Inflammatory macrophage (primary cell): ENCODE measurements at regions not wholly inside any gene's neighbourhood (a gene's known extent, or its start where the extent isn't known, plus 50 kb on each side); places are given as distances from the start of the nearest gene placed in this dataset.
"Not testable (repeated sequence)": the region's sequence is repeated elsewhere in the genome, so short reads cannot be mapped to it uniquely, and the experiment has no call there.

Experiments
- DNase-seq, 2 donors: peaks; one replicate each; pipeline ENCODE4 v3.0.0-alpha.2; 2020 to 2022

DNA sequence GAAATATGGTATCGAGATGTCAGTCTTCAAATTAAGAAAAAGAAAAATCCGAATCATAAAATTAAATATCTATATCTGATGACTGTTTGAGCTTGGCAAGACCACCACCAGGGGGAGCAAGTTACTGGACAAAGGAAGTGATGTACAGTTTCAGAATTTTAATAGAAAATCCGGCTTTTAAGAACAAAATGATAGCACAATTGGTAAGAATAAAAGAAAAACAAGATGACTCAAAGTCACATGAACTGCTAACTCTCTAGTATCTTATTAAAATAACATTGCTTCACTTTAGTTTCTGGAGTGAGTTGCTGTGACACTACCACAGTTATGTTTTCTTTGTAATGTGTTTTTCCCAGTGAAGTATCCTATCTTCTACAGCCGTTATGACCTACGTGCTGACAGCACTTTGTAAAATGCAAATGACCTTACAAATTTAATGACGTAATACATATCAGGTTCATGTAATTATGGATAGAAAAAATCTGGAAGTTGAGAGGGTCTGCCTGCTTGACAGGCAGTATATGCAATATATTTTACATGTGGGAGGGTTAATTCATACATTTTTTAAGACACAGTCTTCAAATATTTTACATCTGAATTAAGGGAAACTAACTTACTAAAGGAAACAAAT lies 405.3 kb upstream of the HS3ST5 start:
- peak; percentile 8 to 30 for DNase-seq

- no peak for DNase-seq
Observed at GRCh38 chr6:114740547-114740946, 397.7 kb upstream of the HS3ST5 start.

DNA sequence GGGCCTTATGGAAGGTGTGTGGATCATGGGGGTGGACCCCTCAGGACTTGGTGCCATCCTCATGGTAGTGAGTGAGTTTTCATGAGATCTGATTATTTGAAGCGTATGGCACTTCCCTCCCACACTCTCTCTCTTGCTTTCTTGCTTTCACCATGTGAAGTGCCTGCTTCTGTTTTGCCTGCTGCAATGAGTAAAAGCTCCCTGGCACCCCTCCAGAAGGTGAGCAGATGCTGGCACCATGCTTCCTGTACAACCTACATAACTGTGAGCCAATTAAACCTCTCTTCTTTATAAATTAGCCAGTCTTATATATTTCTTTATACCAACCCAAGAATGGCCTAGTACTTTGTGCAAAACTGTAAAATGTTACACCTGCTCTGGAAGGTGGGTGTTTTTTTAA lies 396.8 kb upstream of the HS3ST5 start:
- no peak for DNase-seq

DNA sequence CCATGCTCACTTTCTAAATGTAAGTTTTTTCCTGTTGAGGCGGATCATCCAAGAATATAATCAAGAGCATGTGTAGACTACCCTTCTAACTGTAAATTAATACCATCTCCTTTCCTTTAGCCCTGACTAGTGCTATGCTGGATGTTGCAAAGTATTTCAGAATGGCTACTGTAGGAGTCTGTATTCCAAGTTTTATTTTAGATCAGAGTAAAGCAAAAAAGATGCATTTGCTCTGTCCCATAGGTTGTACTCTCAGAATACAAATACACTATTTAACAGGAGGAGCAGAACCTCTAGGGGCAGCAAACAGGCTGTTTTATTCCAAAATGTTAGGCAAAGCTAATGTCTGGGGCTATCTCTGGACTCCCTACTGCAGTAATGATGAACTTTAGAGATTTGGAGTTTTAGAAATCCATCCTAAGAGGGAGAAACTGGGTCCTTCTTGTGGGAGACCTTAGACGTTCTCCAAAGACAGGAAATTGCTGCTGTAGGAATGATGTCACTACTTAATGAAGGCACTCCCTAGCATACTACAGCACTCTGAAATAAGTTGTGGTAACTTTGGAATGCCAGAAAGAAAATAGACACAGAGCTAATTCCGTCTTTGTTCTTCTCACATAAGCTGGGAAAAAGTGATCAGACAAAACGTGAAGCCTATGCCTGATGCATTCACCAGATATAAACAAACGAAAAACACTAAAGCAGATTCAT lies 392.4 kb upstream of the HS3ST5 start:
- no peak for DNase-seq

DNA sequence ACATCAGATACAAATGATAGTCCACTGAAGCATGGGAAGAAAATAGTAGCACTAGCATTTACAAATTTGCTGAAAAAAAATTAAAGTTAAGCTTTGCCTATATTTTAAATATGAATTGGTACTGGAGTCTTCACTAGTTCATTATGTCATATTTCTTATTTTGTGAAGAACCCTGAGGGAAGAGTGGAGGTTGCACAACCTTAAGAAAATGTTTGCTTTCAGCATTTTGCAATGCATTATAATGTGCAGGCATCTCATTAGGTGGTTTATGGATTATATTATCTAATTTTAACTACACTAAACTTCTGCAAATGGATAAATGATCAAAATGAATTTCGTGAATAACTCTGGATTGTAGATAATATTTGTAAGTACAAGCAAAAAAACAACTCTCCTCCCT lies 390.8 kb upstream of the HS3ST5 start:
- no peak for DNase-seq

DNA sequence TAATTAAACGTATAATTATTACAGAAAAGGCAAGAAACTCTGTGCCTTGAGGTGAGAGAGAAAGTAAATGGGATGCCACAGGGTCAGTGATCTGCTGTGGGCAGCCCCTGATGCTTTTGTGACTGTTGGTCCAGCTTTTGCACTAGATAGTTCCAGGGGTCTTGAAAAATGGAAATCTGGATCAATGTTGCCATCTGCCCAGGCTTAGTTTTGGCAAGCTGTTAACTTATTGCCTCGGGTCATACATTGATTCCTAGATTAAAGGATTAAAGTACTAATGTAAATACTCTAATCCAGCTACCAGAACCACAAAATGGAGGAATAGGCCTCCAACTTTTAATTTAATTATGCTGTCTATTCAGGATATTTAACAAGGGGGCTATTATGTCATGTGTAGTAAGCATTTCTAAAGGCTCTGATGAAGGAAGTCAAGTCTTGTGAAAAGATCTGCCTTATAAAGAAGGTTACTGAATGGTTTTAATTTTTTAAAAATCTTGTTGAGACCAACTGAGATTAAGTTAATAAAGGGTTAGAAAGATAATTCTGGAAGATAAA lies 376.0 kb upstream of the HS3ST5 start:
- DNase-seq, result no peak

GRCh38 chr6:114718186-114718585 lies 375.4 kb upstream of the HS3ST5 start:
- no peak for DNase-seq

DNA sequence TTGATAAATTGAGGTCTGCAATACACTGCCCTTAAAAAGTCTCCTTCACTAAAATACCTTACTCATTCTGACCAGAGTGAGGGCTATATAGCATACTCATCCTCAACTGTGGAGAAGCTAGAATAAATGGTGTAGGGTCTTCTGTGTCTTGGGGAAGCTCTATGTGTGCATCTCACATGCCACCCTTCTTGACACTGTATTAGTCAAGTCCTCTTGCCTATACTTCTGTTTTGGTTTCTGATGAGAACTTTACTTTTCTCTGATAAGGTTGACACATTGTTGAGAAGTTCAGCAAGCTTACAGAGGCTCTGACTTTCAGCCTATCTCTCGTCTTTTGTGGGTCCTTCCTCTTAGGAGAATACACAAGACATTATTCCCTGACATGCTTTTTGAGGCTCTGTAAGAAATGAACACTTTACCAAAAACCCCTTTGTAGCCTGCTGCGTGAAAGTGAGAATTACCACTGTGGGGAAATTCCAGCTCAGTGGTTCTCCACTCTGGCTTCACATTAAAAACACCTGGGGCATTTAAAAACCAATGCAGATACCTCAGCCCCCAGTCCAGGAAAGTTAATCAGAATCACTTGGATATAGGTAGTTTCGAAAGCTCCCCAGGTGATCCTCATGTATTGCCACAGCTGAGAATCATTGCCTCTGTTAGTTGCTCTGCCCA lies 372.1 kb upstream of the HS3ST5 start:
- DNase-seq, result no peak

- no peak for DNase-seq
Observed at GRCh38 chr6:114713690-114714089, 370.9 kb upstream of the HS3ST5 start.

- no peak for DNase-seq
Observed at GRCh38 chr6:114712129-114712662, 369.4 kb upstream of the HS3ST5 start.

- no peak for DNase-seq
Observed at GRCh38 chr6:114707081-114707620, 364.3 kb upstream of the HS3ST5 start.

GRCh38 chr6:114690625-114691024 lies 347.8 kb upstream of the HS3ST5 start:
- no peak for DNase-seq

- no peak for DNase-seq
Observed at GRCh38 chr6:114659513-114659912, 316.7 kb upstream of the HS3ST5 start.

DNA sequence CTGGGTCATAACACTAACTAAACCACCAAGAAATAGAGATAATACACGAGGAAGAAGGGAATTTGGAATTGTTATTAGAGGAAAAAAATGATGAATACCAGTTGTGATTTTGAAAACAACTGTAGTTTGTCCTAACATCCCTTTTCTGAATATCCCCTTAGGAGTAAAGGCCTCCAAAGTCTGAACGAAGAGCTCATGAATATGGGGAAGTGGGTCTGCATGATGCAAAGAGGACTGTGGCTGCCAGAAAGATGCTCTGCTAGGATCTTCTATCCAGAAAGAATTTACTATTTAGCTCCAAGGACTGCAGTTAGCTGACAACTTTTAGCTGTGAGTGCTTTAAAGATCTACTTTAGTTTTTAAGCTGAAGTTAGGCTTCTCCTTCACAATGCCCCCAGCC lies 308.8 kb upstream of the HS3ST5 start:
- DNase-seq, result no peak

DNA sequence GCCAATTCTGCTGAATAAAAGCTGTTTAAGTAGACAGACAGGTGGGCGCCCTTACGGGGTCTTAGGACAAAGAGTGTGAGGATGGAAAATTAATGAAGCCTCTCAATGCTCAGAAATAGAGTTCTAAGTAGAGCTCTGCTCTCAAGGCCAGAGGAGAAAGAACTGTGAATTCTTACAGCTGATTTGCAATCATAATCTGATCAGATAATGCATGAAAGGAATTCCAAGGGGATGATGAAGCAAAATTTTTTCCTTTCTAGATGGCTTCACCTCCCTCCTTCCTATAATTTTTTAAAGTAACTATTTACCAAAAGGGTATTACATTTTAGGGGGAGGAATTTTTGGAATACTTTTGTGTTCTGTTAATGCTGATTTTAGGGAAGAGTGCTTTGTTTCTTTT lies 308.1 kb upstream of the HS3ST5 start:
- no peak for DNase-seq

DNA sequence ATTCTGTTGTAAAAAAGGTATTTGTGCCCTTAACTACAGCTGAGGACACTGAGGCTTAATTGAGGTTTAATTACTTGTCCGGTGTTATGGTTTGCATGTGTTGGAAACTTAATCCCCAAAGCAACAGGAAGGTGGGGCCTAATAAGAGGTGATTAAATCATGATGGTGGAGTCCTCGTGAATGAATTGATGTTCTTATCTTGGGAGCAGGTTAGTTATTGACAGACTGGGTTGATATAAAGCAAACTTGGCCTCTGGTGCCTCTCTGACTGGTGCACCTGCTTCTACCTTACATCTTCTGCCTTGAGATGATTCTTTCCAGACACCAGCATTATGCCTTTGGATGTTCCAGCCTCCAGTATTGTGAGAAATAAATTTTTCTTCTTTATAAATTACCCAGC lies 306.5 kb upstream of the HS3ST5 start:
- DNase-seq, result no peak

GRCh38 chr6:114648847-114649246 lies 306.0 kb upstream of the HS3ST5 start:
- DNase-seq, result no peak

GRCh38 chr6:114638341-114638740 lies 295.5 kb upstream of the HS3ST5 start:
- no peak for DNase-seq

DNA sequence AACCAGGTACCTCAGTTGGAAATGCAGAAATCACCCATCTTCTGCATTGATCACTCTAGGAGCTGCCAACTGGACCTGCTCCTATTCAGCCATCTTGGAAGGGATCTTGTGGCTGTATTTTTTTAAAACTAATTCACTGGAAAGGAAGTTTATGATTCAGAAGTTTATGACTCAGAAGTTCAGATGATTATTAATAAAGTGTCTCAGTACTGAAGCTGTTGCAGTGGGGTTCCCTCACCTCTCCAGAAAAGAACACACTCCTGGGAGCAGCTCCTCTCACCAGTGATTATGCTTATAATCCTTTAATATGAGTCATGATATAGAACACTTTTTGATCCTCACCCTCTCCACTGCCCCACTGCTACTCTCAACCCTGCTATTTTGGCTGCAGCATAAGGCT lies 291.2 kb upstream of the HS3ST5 start:
- no peak for DNase-seq

- DNase-seq, result not testable (repeated sequence)
Observed at GRCh38 chr6:114626226-114626625, 283.4 kb upstream of the HS3ST5 start.

- DNase-seq, result no peak
Observed at GRCh38 chr6:114619621-114620200, 276.9 kb upstream of the HS3ST5 start.

- no peak for DNase-seq
Observed at GRCh38 chr6:114611696-114612095, 268.9 kb upstream of the HS3ST5 start.

GRCh38 chr6:114608091-114608490 lies 265.3 kb upstream of the HS3ST5 start:
- no peak for DNase-seq
